GM23338 (cell line): ENCODE measurements at regions not wholly inside any gene's neighbourhood (a gene's known extent, or its start where the extent isn't known, plus 50 kb on each side); places are given as distances from the start of the nearest gene placed in this dataset.

Source experiments
- ATAC-seq: fragments of 200-7000 bp; cut with Tn5 transposase; 3 replicates; pipeline ENCODE4 v1.9.1; 2020
- DNase-seq: peaks from one replicate; pipeline ENCODE4 v3.0.0-alpha.2; 2015; ENCODE audit warnings: low spot score
- H2AFZ ChIP-seq: fragments of 200-600 bp; sonication (generic); 2 replicates; pipeline ENCODE4 v1.8.0; 2016; ENCODE audit warnings: antibody characterized with exemption, mild to moderate bottlenecking, moderate library complexity
- H3F3A ChIP-seq: fragments of 200-600 bp; sonication (generic); replicated peaks from 2 replicates; pipeline ENCODE4 v1.8.0; 2017; ENCODE audit warnings: antibody characterized with exemption, mixed run types, low read depth
- H3K27ac ChIP-seq: fragments of 200-600 bp; sonication (generic); 2 replicates; pipeline ENCODE4 v1.6.1; 2016; ENCODE audit warnings: low read depth
- H3K27me3 ChIP-seq: fragments of 200-600 bp; sonication (generic); 2 replicates; pipeline ENCODE4 v1.8.0; 2016; ENCODE audit warnings: mild to moderate bottlenecking, mixed run types, moderate library complexity; ENCODE audit not compliant: insufficient read depth
- H3K36me3 ChIP-seq: fragments of 200-600 bp; sonication (generic); 2 replicates; pipeline ENCODE4 v1.8.0; 2016; ENCODE audit warnings: mild to moderate bottlenecking; ENCODE audit not compliant: insufficient read depth
- H3K4me1 ChIP-seq: fragments of 200-600 bp; sonication (generic); 2 replicates; pipeline ENCODE4 v1.8.0; 2016; ENCODE audit warnings: mild to moderate bottlenecking, moderate library complexity; ENCODE audit not compliant: insufficient read depth
- H3K4me2 ChIP-seq: fragments of 200-600 bp; sonication (generic); 2 replicates; pipeline ENCODE4 v1.7.1; 2017; ENCODE audit warnings: mixed run types
- H3K4me3 ChIP-seq: fragments of 200-600 bp; sonication (generic); 2 replicates; pipeline ENCODE4 v1.6.1; 2016; ENCODE audit warnings: mixed run types
- H3K79me2 ChIP-seq: fragments of 200-600 bp; sonication (generic); replicated peaks from 2 replicates; pipeline ENCODE4 v1.8.0; 2017; ENCODE audit warnings: mild to moderate bottlenecking; ENCODE audit not compliant: insufficient read depth
- H3K9me2 ChIP-seq: fragments of 200-600 bp; sonication (generic); 2 replicates; pipeline ENCODE4 v1.8.0; 2017; ENCODE audit not compliant: insufficient read depth
- H4K20me1 ChIP-seq: fragments of 200-600 bp; sonication (generic); replicated peaks from 2 replicates; pipeline ENCODE4 v1.8.0; 2017; ENCODE audit warnings: mild to moderate bottlenecking; ENCODE audit not compliant: insufficient read depth
- H3K27ac Mint-ChIP-seq: 2 replicates; pipeline ENCODE4 v1.8.0; 2020; ENCODE audit warnings: inconsistent platforms, mild to moderate bottlenecking, moderate library complexity, mixed read lengths
- H3K27me3 Mint-ChIP-seq: 3 replicates; pipeline ENCODE4 v1.8.0; 2022; ENCODE audit warnings: low read depth, mild to moderate bottlenecking, moderate library complexity, mixed read lengths, inconsistent platforms; ENCODE audit not compliant: insufficient read depth, poor library complexity
- H3K36me3 Mint-ChIP-seq: 3 replicates; pipeline ENCODE4 v1.8.0; 2021; ENCODE audit warnings: low read depth, mild to moderate bottlenecking, inconsistent platforms, moderate library complexity, mixed read lengths
- H3K4me1 Mint-ChIP-seq: 3 replicates; pipeline ENCODE4 v1.8.0; 2020; ENCODE audit warnings: mild to moderate bottlenecking, inconsistent platforms, mixed read lengths
- H3K4me3 Mint-ChIP-seq: 3 replicates; pipeline ENCODE4 v1.8.0; 2021; ENCODE audit warnings: moderate library complexity, mild to moderate bottlenecking, inconsistent platforms, mixed read lengths
- H3K9me3 Mint-ChIP-seq: 3 replicates; pipeline ENCODE4 v1.8.0; 2020; ENCODE audit warnings: moderate library complexity, mild to moderate bottlenecking, inconsistent platforms, mixed read lengths
- CREB1 ChIP-seq: fragments of 250-450 bp; sonication (Bioruptor Pico); IDR thresholded peaks from 2 replicates; pipeline ENCODE4 v1.5.0; 2020; ENCODE audit warnings: low read depth, mild to moderate bottlenecking, moderate library complexity
- EZH2phosphoT487 ChIP-seq: fragments of 200-600 bp; sonication (generic); IDR thresholded peaks from one replicate; pipeline ENCODE4 v1.8.1; 2018; ENCODE audit warnings: antibody characterized with exemption; ENCODE audit not compliant: unreplicated experiment
- JUNB ChIP-seq: IDR thresholded peaks from one replicate; pipeline ENCODE4 v1.6.1; 2016; ENCODE audit warnings: antibody characterized with exemption; ENCODE audit not compliant: unreplicated experiment
- NANOG ChIP-seq: IDR thresholded peaks from 2 replicates; pipeline ENCODE4 v1.6.1; 2016; ENCODE audit warnings: antibody characterized with exemption, borderline replicate concordance
- POLR2AphosphoS5 ChIP-seq: IDR thresholded peaks from 2 replicates; pipeline ENCODE4 v1.6.1; 2016; ENCODE audit warnings: antibody characterized with exemption, low read depth
- ZNF331 ChIP-seq: fragments of 250-450 bp; sonication (Bioruptor Pico); IDR thresholded peaks from 2 replicates; pipeline ENCODE4 v1.5.0; 2020; ENCODE audit warnings: low read depth, mild to moderate bottlenecking, moderate library complexity
- TF ChIP-seq, protein P1 (sequence below): IDR thresholded peaks from 2 replicates; pipeline ENCODE4 v1.6.1; 2016; ENCODE audit warnings: antibody characterized with exemption
- TF ChIP-seq, protein P2 (sequence below): IDR thresholded peaks from one replicate; pipeline ENCODE4 v1.6.1; 2018; ENCODE audit warnings: antibody characterized with exemption; ENCODE audit not compliant: unreplicated experiment
- TF ChIP-seq, protein P3 (sequence below), 2 experiments: fragments of 200-600 bp in 1 of 2; sonication (generic) in 1 of 2; conservative IDR thresholded peaks; 2 replicates each; pipeline versions ENCODE4 v1.5.1 to v1.6.1; 2016 to 2017; ENCODE audit warnings: antibody characterized with exemption in 2 of 2, low read depth in 2 of 2, mild to moderate bottlenecking in 2 of 2, moderate library complexity in 1 of 2

GRCh38 chrY:16522021-16522420 lies 1358.0 kb downstream of the CDY2B start:
- Histone ChIP-seq H3K4me3 (no peak overlapping the region), H3K9me2 (no peaks in the 10 kb centered on the region), H3F3A (no peaks in the 10 kb centered on the region), H3K4me2 (no peak overlapping the region), H4K20me1 (no peaks in the 10 kb centered on the region), H3K4me1 (no peaks in the 10 kb centered on the region), H2AFZ (no peak overlapping the region), H3K79me2 (no peaks in the 10 kb centered on the region), H3K27ac (no peak overlapping the region), H3K36me3 (no peaks in the 10 kb centered on the region), H3K27me3 (no peaks in the 10 kb centered on the region)
- peaks cover 2% of the 10 kb centered on the region; the same call in 2 of the 3 replicates for H3K36me3 Mint-ChIP-seq
- H3K4me3 Mint-ChIP-seq, result no peak overlapping the region
- no peaks in the 10 kb centered on the region for H3K4me1 Mint-ChIP-seq
- H3K27ac Mint-ChIP-seq, result no peak overlapping the region
- DNase-seq (no peak), ATAC-seq (no peak)
- TF ChIP-seq, protein P1, sequence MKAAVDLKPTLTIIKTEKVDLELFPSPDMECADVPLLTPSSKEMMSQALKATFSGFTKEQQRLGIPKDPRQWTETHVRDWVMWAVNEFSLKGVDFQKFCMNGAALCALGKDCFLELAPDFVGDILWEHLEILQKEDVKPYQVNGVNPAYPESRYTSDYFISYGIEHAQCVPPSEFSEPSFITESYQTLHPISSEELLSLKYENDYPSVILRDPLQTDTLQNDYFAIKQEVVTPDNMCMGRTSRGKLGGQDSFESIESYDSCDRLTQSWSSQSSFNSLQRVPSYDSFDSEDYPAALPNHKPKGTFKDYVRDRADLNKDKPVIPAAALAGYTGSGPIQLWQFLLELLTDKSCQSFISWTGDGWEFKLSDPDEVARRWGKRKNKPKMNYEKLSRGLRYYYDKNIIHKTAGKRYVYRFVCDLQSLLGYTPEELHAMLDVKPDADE, result no peak
- TF ChIP-seq POLR2AphosphoS5, result no peak
- TF ChIP-seq, protein P2, sequence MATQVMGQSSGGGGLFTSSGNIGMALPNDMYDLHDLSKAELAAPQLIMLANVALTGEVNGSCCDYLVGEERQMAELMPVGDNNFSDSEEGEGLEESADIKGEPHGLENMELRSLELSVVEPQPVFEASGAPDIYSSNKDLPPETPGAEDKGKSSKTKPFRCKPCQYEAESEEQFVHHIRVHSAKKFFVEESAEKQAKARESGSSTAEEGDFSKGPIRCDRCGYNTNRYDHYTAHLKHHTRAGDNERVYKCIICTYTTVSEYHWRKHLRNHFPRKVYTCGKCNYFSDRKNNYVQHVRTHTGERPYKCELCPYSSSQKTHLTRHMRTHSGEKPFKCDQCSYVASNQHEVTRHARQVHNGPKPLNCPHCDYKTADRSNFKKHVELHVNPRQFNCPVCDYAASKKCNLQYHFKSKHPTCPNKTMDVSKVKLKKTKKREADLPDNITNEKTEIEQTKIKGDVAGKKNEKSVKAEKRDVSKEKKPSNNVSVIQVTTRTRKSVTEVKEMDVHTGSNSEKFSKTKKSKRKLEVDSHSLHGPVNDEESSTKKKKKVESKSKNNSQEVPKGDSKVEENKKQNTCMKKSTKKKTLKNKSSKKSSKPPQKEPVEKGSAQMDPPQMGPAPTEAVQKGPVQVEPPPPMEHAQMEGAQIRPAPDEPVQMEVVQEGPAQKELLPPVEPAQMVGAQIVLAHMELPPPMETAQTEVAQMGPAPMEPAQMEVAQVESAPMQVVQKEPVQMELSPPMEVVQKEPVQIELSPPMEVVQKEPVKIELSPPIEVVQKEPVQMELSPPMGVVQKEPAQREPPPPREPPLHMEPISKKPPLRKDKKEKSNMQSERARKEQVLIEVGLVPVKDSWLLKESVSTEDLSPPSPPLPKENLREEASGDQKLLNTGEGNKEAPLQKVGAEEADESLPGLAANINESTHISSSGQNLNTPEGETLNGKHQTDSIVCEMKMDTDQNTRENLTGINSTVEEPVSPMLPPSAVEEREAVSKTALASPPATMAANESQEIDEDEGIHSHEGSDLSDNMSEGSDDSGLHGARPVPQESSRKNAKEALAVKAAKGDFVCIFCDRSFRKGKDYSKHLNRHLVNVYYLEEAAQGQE, result no peak
- no peak for TF ChIP-seq EZH2phosphoT487
- TF ChIP-seq ZNF331 (CRISPR knock-in tag), result no peak
- no peak for TF ChIP-seq CREB1 (CRISPR knock-in tag)
- TF ChIP-seq, protein P3, sequence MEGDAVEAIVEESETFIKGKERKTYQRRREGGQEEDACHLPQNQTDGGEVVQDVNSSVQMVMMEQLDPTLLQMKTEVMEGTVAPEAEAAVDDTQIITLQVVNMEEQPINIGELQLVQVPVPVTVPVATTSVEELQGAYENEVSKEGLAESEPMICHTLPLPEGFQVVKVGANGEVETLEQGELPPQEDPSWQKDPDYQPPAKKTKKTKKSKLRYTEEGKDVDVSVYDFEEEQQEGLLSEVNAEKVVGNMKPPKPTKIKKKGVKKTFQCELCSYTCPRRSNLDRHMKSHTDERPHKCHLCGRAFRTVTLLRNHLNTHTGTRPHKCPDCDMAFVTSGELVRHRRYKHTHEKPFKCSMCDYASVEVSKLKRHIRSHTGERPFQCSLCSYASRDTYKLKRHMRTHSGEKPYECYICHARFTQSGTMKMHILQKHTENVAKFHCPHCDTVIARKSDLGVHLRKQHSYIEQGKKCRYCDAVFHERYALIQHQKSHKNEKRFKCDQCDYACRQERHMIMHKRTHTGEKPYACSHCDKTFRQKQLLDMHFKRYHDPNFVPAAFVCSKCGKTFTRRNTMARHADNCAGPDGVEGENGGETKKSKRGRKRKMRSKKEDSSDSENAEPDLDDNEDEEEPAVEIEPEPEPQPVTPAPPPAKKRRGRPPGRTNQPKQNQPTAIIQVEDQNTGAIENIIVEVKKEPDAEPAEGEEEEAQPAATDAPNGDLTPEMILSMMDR (conservative IDR thresholded peaks at IDR 0.05; ENCODE audit: low read depth in 2 of 2), result no peak
- TF ChIP-seq NANOG, result no peak
- TF ChIP-seq JUNB, result no peak
- H3K9me3 Mint-ChIP-seq, result peaks cover 12% of the 10 kb centered on the region
- H3K27me3 Mint-ChIP-seq, result no peaks in the 10 kb centered on the region

GRCh38 chrY:16502733-16503214 lies 1377.2 kb downstream of the CDY2B start:
- H3K4me2 ChIP-seq, result no peak overlapping the region
- Mint-ChIP-seq H3K27me3 (no peaks in the 10 kb centered on the region), H3K27ac (no peak overlapping the region), H3K36me3 (no peaks in the 10 kb centered on the region), H3K4me3 (no peak overlapping the region), H3K9me3 (no peaks in the 10 kb centered on the region), H3K4me1 (no peaks in the 10 kb centered on the region)
- no peak overlapping the region for H2AFZ ChIP-seq
- no peaks in the 10 kb centered on the region for H4K20me1 ChIP-seq
- H3K79me2 ChIP-seq, result no peaks in the 10 kb centered on the region
- ATAC-seq, result no peak
- no peaks in the 10 kb centered on the region for H3K9me2 ChIP-seq
- no peaks in the 10 kb centered on the region for H3K36me3 ChIP-seq
- no peaks in the 10 kb centered on the region for H3K27me3 ChIP-seq
- H3F3A ChIP-seq, result no peaks in the 10 kb centered on the region
- H3K4me3 ChIP-seq, result no peak overlapping the region
- DNase-seq, result no peak
- no peaks in the 10 kb centered on the region for H3K4me1 ChIP-seq
- no peak overlapping the region for H3K27ac ChIP-seq
- no peak for TF ChIP-seq POLR2AphosphoS5
- TF ChIP-seq CREB1 (CRISPR knock-in tag), result no peak
- TF ChIP-seq, protein P1, result no peak
- TF ChIP-seq EZH2phosphoT487, result no peak
- no peak for TF ChIP-seq NANOG
